GM20000 (cell line): ENCODE measurements at regions not wholly inside any gene's neighbourhood (a gene's known extent, or its start where the extent isn't known, plus 50 kb on each side); places are given as distances from the start of the nearest gene placed in this dataset.

Experiments
- DNase-seq: peaks from one replicate; pipeline ENCODE4 v3.0.0; 2012; ENCODE audit warnings: low spot score
- TF ChIP-seq, protein P1 (sequence below): IDR thresholded peaks from 2 replicates; pipeline ENCODE4 v1.5.1; 2012; ENCODE audit warnings: mild to moderate bottlenecking, control low read depth; ENCODE audit errors: extremely low read depth, missing control alignments

DNA sequence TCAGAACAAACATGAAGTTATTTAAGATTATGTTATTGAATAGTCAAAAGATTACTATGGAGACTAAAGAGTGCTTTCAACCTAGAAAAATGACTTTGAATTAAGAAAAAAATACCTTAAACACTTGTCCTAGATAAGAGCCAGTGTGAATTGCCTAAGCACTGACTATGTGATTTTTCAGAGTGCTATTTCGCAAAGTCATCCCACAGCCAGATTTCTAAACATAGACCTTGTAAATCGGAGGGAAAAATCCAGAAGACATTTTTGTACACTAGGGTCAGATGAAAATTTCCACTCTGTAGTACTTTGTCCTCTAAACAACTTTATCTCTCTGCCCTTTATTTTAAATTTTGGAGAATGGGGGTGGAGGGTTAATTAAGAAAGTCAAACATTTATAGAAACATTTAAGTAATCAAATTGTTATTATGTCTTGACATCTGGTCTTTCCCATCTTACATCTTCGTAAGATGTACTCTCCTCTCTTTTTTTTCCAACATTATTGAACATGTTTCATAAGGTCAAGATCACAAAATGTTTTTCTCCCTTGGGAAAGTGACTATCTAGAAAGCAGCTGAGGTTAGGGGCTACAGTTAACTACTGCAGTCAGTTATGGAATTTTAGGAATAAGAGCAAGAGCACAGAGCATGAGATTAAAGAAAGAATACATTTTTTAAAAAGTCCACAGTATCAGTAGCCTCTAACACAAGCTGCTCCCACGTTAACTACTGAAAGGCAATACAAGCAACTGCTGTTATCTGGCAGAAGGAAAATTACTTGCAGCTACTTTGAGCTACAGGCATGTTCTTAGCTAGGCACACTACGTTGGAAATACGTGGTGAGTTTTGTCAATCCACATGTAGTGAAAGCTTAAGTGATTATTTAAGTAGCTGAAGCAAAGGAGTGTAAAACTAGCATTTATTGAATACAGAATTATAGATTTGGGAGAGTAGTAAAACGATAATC is 648.5 kb downstream of the HTR1B start:
- DNase-seq, result no peak
- TF ChIP-seq, protein P1, sequence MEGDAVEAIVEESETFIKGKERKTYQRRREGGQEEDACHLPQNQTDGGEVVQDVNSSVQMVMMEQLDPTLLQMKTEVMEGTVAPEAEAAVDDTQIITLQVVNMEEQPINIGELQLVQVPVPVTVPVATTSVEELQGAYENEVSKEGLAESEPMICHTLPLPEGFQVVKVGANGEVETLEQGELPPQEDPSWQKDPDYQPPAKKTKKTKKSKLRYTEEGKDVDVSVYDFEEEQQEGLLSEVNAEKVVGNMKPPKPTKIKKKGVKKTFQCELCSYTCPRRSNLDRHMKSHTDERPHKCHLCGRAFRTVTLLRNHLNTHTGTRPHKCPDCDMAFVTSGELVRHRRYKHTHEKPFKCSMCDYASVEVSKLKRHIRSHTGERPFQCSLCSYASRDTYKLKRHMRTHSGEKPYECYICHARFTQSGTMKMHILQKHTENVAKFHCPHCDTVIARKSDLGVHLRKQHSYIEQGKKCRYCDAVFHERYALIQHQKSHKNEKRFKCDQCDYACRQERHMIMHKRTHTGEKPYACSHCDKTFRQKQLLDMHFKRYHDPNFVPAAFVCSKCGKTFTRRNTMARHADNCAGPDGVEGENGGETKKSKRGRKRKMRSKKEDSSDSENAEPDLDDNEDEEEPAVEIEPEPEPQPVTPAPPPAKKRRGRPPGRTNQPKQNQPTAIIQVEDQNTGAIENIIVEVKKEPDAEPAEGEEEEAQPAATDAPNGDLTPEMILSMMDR, result no peak

DNA sequence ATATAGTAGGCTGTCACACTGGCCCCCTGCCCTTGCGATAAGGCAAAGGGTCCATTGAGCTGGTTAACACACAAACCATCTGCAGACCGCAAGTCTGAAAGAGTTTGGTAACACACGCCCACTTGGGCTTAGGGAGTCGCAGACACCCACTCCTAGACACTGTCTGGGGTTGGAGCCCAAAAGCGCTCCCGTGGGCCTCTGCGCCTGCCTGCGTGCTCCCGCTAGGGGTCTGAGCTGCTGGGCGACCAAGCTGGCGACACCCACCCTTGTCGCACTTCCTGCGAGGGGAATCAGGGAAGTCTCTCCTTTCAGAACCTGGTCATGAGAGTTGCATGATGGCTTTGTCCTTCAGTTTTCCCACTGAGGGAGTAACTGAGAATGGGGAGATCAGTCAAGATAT is 653.0 kb downstream of the HTR1B start:
- TF ChIP-seq, protein P1, result no peak
- no peak for DNase-seq

DNA sequence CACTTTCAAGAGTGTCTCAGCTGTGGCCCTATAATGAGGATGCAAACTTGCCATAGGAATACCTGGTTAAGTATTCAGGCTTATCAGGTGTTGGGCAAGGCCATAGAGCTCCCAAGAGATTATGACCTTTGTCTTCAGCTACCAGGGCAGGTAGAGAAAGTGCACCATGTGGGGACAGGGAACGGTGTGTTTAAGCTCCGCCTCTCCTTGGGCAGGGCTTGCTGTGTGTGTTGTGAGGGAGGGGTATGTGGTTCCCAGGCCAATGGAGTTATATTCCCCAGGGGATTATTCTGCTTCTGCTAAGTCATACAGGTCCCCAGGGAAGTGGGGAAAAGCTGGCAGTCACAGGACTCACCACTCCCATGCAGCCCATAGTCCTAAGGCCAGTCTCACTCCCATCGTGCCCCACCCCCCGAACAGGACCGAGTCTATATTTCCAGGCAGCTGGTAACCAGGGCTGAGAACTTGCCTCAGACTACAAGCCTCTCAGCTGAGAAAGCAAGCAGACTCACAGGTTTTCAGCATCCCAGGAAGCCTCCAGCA is 660.2 kb downstream of the HTR1B start:
- TF ChIP-seq, protein P1, result no peak
- no peak for DNase-seq

DNA sequence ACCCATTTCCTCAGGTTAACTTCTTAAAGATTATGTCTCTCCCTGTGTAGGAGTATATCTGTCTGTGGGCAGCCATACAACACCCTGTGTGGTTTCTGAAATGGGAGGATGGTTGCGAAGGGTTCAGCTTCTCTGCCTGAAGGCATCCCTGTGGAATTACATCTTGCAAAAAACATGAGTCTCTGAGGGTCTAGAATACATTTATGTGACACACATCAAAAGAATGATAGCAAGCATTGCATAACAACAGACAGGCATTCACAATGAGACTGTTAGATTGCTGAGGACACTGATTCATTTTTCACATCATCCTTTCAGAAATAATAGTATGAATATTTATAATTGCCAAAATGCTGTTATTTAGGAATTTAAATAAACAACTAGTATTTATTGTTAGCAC is 670.9 kb downstream of the HTR1B start:
- TF ChIP-seq, protein P1, result no peak

DNA sequence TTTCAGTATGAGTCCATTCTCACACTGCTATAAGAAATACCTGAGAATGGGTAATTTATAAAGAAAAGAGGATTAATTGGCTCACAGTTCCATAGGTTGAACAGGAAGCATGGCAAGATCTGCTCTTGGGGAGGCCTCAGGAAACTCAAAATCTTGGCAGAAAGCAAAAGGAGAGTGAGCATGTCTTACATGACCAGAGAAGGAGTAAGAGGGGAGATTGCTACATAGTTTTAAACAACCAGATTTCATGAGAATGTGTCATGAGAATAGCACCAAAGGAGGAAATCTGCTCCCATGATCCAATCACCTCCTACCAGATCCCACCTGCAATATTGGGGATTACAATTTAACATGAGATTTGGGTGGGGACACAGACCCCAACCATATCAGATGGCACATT is 672.4 kb downstream of the HTR1B start:
- TF ChIP-seq, protein P1, result no peak
- DNase-seq, result no peak

More for the DNA sequence above, 670.9 kb downstream of the HTR1B start:
- DNase-seq, result no peak

DNA sequence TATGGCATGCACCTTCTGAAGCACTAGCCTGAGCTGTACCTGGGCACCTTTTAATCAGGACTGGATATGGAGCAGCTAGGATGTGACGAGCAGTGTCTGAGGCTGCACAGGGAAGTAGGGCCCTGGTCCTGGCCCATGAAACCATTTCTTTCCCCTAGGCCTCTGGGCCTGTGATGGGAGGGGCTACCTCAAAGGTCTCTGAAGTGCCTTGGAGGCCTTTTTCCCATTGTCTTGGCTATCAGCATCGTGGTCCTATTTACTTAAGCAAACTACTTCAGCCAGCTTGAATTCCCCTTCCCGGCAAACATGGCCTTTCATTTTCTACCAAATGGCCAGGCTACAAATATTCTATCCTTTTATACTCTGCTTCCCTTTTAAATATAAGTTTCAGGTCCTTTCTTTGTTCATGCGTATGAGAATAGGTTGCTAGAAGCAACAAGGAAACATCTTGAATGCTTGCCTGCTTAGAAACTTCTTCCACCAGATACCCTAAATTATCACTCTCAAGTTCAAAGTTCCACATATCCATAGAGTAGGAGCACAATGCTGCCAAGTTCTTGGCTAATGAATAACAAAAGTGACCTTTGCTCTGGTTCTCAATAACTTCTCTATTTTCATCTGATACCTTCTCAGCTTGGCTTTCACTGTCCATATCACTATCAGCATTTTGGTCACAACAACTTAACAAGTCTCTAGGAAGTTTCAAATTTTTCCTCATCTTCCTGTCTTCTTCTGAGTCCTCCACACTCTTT is 673.1 kb downstream of the HTR1B start:
- no peak for DNase-seq
- TF ChIP-seq, protein P1, result no peak

DNA sequence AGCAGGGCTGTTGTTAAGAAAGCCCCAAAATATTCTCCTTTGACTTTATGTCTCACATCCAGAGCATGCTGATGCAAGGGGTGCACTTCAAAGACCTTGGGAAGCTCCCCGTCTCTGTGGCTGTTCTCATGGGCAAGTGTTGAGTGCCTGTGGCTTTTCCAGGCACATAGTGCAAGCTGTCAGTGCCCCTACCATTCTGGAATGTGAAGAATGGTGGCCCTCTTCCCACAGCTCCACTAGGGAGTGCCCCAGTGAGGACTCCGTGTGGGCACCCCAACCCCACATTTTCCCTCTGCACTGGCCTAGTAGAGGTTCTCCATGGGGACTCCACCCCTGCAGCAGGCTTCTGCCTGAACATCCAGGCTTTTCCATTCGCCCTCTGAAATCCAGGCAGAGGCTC is 673.7 kb downstream of the HTR1B start:
- TF ChIP-seq, protein P1, result no peak

More for the DNA sequence above, 673.7 kb downstream of the HTR1B start:
- DNase-seq, result no peak
